Neural progenitor cell (in vitro differentiated cells): ENCODE measurements at regions not wholly inside any gene's neighbourhood (a gene's known extent, or its start where the extent isn't known, plus 50 kb on each side); places are given as distances from the start of the nearest gene placed in this dataset.

Experiments
- DNase-seq: peaks from one replicate; pipeline ENCODE4 v3.0.0-alpha.2; 2016; ENCODE audit warnings: low spot score
- H2AFZ ChIP-seq: fragments of 200-600 bp; sonication (generic); replicated peaks from 2 replicates; pipeline ENCODE4 v1.6.1; 2016; ENCODE audit warnings: antibody characterized with exemption
- H3F3A ChIP-seq: fragments of 200-600 bp; sonication (generic); 2 replicates; pipeline ENCODE4 v1.6.1; 2016; ENCODE audit warnings: antibody characterized with exemption, low read depth
- H3K27ac ChIP-seq: fragments of 200-600 bp; sonication (generic); 2 replicates; pipeline ENCODE4 v1.5.1; 2016; ENCODE audit warnings: mild to moderate bottlenecking
- H3K27me3 ChIP-seq: fragments of 200-600 bp; sonication (generic); 2 replicates; pipeline ENCODE4 v1.6.1; 2016; ENCODE audit warnings: mild to moderate bottlenecking, moderate library complexity
- H3K36me3 ChIP-seq: fragments of 200-600 bp; sonication (generic); 2 replicates; pipeline ENCODE4 v1.5.1; 2016
- H3K4me1 ChIP-seq: fragments of 200-600 bp; sonication (generic); 2 replicates; pipeline ENCODE4 v1.6.1; 2016; ENCODE audit warnings: mixed run types
- H3K4me2 ChIP-seq: fragments of 200-600 bp; sonication (generic); 2 replicates; pipeline ENCODE4 v1.6.1; 2016
- H3K4me3 ChIP-seq: fragments of 200-600 bp; sonication (generic); 2 replicates; pipeline ENCODE4 v1.5.1; 2016
- H3K79me2 ChIP-seq: fragments of 200-600 bp; sonication (generic); 2 replicates; pipeline ENCODE4 v1.6.1; 2016; ENCODE audit warnings: low read depth
- H3K9ac ChIP-seq: fragments of 200-600 bp; sonication (generic); 2 replicates; pipeline ENCODE4 v1.6.1; 2016
- H3K9me3 ChIP-seq: fragments of 200-600 bp; sonication (generic); 2 replicates; pipeline ENCODE4 v1.5.1; 2016; ENCODE audit warnings: low read depth
- H4K20me1 ChIP-seq: fragments of 200-600 bp; sonication (generic); 2 replicates; pipeline ENCODE4 v1.6.1; 2016; ENCODE audit warnings: low read depth
- H3K27ac Mint-ChIP-seq: 3 replicates; pipeline ENCODE4 v1.8.0; 2021; ENCODE audit warnings: mixed read lengths
- H3K27me3 Mint-ChIP-seq: 2 replicates; pipeline ENCODE4 v1.8.0; 2022; ENCODE audit warnings: low read depth, mild to moderate bottlenecking, inconsistent platforms, moderate library complexity, mixed read lengths; ENCODE audit not compliant: insufficient read depth
- H3K36me3 Mint-ChIP-seq: 3 replicates; pipeline ENCODE4 v1.8.0; 2021; ENCODE audit warnings: mixed read lengths
- H3K4me1 Mint-ChIP-seq: 3 replicates; pipeline ENCODE4 v1.8.0; 2021; ENCODE audit warnings: mixed read lengths
- H3K4me3 Mint-ChIP-seq: 3 replicates; pipeline ENCODE4 v1.8.0; 2021; ENCODE audit warnings: mild to moderate bottlenecking, moderate library complexity, mixed read lengths
- H3K9me3 Mint-ChIP-seq: 3 replicates; pipeline ENCODE4 v1.8.0; 2020; ENCODE audit warnings: mixed read lengths
- EZH2 ChIP-seq: fragments of 200-600 bp; sonication (generic); IDR thresholded peaks from 2 replicates; pipeline ENCODE4 v1.6.1; 2017; ENCODE audit warnings: antibody characterized with exemption, mild to moderate bottlenecking, moderate library complexity
- EZH2phosphoT487 ChIP-seq: fragments of 200-600 bp; sonication (generic); IDR thresholded peaks from 2 replicates; pipeline ENCODE4 v1.6.1; 2017; ENCODE audit warnings: antibody characterized with exemption
- TF ChIP-seq, protein P1 (sequence below): fragments of 200-600 bp; sonication (generic); IDR thresholded peaks from 2 replicates; pipeline ENCODE4 v1.5.1; 2017; ENCODE audit warnings: antibody characterized with exemption, mild to moderate bottlenecking

DNA sequence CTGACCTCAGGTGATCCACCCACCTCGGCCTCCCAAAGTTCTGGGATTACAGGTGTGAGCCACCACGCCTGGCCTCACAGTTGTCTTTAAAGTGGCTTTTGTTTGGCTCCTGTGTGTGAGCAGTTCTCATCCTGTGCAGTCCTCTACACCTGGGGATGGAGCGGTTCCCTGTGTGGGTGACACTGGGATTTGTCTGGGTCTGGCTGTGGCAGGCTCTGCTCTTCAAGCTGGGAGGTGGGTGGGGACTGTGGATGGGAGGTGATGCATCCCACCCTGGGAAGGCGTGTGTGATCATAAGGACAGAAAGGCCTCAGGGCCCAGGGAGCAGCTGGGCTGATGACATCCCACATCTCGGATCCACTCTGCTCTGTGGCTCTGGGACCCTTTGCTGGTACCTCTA, 1266.8 kb downstream of the BRD1 start:
- Histone ChIP-seq H3K36me3 (no peaks in the 10 kb centered on the region), H3F3A (no peaks in the 10 kb centered on the region), H3K4me3 (no peak overlapping the region), H3K9ac (no peak overlapping the region), H3K27me3 (no peaks in the 10 kb centered on the region), H3K4me2 (no peak overlapping the region), H3K79me2 (no peaks in the 10 kb centered on the region), H3K27ac (no peak overlapping the region), H4K20me1 (no peaks in the 10 kb centered on the region), H3K9me3 (no peaks in the 10 kb centered on the region), H3K4me1 (no peaks in the 10 kb centered on the region), H2AFZ (no peak overlapping the region)
- Mint-ChIP-seq H3K27me3 (peaks cover 5% of the 10 kb centered on the region), H3K4me1 (peaks cover 13% of the 10 kb centered on the region), H3K27ac (peak overlapping the region; percentile 74), H3K36me3 (peaks cover 2% of the 10 kb centered on the region), H3K4me3 (no peak overlapping the region), H3K9me3 (peaks cover 2% of the 10 kb centered on the region)
- DNase-seq = no peak
- TF ChIP-seq, protein P1, sequence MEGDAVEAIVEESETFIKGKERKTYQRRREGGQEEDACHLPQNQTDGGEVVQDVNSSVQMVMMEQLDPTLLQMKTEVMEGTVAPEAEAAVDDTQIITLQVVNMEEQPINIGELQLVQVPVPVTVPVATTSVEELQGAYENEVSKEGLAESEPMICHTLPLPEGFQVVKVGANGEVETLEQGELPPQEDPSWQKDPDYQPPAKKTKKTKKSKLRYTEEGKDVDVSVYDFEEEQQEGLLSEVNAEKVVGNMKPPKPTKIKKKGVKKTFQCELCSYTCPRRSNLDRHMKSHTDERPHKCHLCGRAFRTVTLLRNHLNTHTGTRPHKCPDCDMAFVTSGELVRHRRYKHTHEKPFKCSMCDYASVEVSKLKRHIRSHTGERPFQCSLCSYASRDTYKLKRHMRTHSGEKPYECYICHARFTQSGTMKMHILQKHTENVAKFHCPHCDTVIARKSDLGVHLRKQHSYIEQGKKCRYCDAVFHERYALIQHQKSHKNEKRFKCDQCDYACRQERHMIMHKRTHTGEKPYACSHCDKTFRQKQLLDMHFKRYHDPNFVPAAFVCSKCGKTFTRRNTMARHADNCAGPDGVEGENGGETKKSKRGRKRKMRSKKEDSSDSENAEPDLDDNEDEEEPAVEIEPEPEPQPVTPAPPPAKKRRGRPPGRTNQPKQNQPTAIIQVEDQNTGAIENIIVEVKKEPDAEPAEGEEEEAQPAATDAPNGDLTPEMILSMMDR = no peak
- no peak for TF ChIP-seq EZH2phosphoT487
- TF ChIP-seq EZH2 = no peak

DNA sequence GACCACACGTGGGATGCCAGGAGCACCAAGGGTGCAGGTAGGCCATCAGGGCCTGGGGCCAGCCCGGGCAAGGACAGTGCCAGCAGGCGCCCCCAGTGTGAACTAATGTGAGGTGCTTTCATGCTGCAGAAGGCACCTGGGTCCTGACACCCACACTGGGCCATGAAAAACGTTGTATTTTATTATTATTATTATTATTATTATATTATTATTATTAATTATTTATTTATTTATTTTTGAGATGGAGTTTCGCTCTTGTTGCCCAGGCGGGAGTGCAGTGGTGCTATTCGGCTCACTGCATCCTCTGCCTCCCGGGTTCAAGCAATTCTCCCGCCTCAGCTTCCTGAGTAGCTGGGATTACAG, 1267.3 kb downstream of the BRD1 start:
- H3K27me3 ChIP-seq = no peaks in the 10 kb centered on the region
- H2AFZ ChIP-seq = no peak overlapping the region
- no peak overlapping the region for H3K9ac ChIP-seq
- H3K36me3 Mint-ChIP-seq = peaks cover 2% of the 10 kb centered on the region
- H3K36me3 ChIP-seq = no peaks in the 10 kb centered on the region
- H3K9me3 Mint-ChIP-seq = peaks cover 2% of the 10 kb centered on the region
- H4K20me1 ChIP-seq = no peaks in the 10 kb centered on the region
- H3K4me2 ChIP-seq = no peak overlapping the region
- no peak overlapping the region for H3K27ac ChIP-seq
- TF ChIP-seq, protein P1 = no peak
- no peak for TF ChIP-seq EZH2phosphoT487
- no peak for TF ChIP-seq EZH2
- DNase-seq = no peak
- peaks cover 5% of the 10 kb centered on the region for H3K27me3 Mint-ChIP-seq
- H3F3A ChIP-seq = no peaks in the 10 kb centered on the region
- H3K4me1 ChIP-seq = no peaks in the 10 kb centered on the region
- H3K4me1 Mint-ChIP-seq = peaks cover 13% of the 10 kb centered on the region
- H3K4me3 Mint-ChIP-seq = no peak overlapping the region
- H3K79me2 ChIP-seq = no peaks in the 10 kb centered on the region
- no peak overlapping the region for H3K27ac Mint-ChIP-seq
- H3K9me3 ChIP-seq = no peaks in the 10 kb centered on the region
- H3K4me3 ChIP-seq = no peak overlapping the region

DNA sequence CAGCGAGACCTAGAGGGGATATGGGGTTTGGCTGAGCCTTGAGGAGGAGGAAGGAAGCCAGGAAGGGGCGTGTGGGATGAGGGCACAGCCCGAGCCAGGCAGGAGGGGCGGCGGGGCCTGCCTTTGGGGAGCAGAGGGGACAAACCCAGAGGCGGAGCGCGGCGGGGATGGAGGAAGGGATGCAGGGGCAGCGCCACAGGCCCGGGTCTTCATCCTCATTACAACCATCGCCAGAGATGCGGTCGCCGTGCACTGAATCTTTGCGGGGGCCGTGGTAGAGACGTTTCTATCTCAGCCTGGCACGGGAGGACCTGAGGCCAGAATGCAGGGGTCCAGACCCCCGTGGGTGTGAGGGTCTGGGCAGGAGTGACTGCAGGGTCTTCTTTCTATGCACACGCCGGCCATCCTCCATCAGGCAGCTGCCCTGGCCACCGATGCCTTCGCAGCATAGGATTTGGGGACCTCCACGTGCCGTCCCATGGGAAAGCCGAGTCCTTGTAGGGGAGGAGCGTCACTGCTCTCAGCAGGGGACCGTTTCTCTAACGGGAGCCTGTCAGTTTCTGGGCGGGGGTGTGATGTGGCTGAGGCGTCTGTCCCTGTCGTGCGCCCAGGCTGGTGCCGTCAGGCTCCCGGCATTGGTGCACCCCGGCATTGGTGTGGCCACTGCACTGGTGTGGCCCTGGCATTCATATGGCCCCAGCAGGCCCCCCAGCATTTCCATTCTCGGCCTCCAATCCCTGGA, 1267.9 kb downstream of the BRD1 start:
- no peaks in the 10 kb centered on the region for H3F3A ChIP-seq
- H3K27ac ChIP-seq = no peak overlapping the region
- TF ChIP-seq EZH2phosphoT487 = no peak
- TF ChIP-seq, protein P1 = no peak
- TF ChIP-seq EZH2 = no peak
- H3K9me3 ChIP-seq = no peaks in the 10 kb centered on the region
- no peak overlapping the region for H3K4me3 Mint-ChIP-seq
- no peak overlapping the region for H3K4me3 ChIP-seq
- H3K36me3 Mint-ChIP-seq = peaks cover 2% of the 10 kb centered on the region
- no peaks in the 10 kb centered on the region for H3K4me1 ChIP-seq
- no peak for DNase-seq
- H3K27ac Mint-ChIP-seq = no peak overlapping the region
- H3K27me3 Mint-ChIP-seq = peaks cover 5% of the 10 kb centered on the region
- peaks cover 16% of the 10 kb centered on the region for H3K4me1 Mint-ChIP-seq
- H3K79me2 ChIP-seq = no peaks in the 10 kb centered on the region
- H3K4me2 ChIP-seq = no peak overlapping the region
- H3K27me3 ChIP-seq = no peaks in the 10 kb centered on the region
- H3K36me3 ChIP-seq = no peaks in the 10 kb centered on the region
- peaks cover 2% of the 10 kb centered on the region for H3K9me3 Mint-ChIP-seq
- H3K9ac ChIP-seq = no peak overlapping the region
- H2AFZ ChIP-seq = no peak overlapping the region
- peaks cover 3% of the 10 kb centered on the region for H4K20me1 ChIP-seq
